ENCODE measurements at regions not wholly inside any gene's neighbourhood (a gene's known extent, or its start where the extent isn't known, plus 50 kb on each side); places are given as distances from the start of the nearest gene placed in this dataset.
"Not testable (repeated sequence)": the region's sequence is repeated elsewhere in the genome, so short reads cannot be mapped to it uniquely, and the experiment has no call there.

GRCh38 chr9:82489201-82489821, 500.7 kb downstream of the SPATA31D1 start:
- Mint-ChIP-seq H3K27ac (no peak overlapping the region), H3K4me3 (no peak overlapping the region), H3K36me3 (no peaks in the 10 kb centered on the region), H3K4me1 (no peaks in the 10 kb centered on the region), H3K27me3 (no peaks in the 10 kb centered on the region), H3K9me3 (no peaks in the 10 kb centered on the region)
- no peak for DNase-seq
- CTCF ChIA-PET: no interaction called here

- DNase-seq: no peak
- no peaks in the 10 kb centered on the region for H3K9me3 Mint-ChIP-seq
- H3K27me3 Mint-ChIP-seq: no peaks in the 10 kb centered on the region
- H3K4me3 Mint-ChIP-seq: no peak overlapping the region
- H3K27ac Mint-ChIP-seq: no peak overlapping the region
- H3K36me3 Mint-ChIP-seq: no peaks in the 10 kb centered on the region
- CTCF ChIA-PET: no interaction called here
- H3K4me1 Mint-ChIP-seq: no peaks in the 10 kb centered on the region
Observed at GRCh38 chr9:82490019-82490499, 501.5 kb downstream of the SPATA31D1 start.

GRCh38 chr9:82490821-82491220, 502.2 kb downstream of the SPATA31D1 start:
- H3K4me1 Mint-ChIP-seq, H3K27me3 Mint-ChIP-seq, H3K36me3 Mint-ChIP-seq, H3K4me3 Mint-ChIP-seq, H3K27ac Mint-ChIP-seq, DNase-seq, H3K9me3 Mint-ChIP-seq, CTCF ChIA-PET: not testable (repeated sequence)

- H3K9me3 Mint-ChIP-seq: no peaks in the 10 kb centered on the region
- H3K27ac Mint-ChIP-seq: no peak overlapping the region
- CTCF ChIA-PET: no interaction called here
- DNase-seq: no peak
- no peaks in the 10 kb centered on the region for H3K36me3 Mint-ChIP-seq
- no peaks in the 10 kb centered on the region for H3K4me1 Mint-ChIP-seq
- H3K27me3 Mint-ChIP-seq: no peaks in the 10 kb centered on the region
- H3K4me3 Mint-ChIP-seq: no peak overlapping the region
Observed at GRCh38 chr9:82491604-82492003, 503.0 kb downstream of the SPATA31D1 start.

- no peak overlapping the region for H3K27ac Mint-ChIP-seq
Observed at GRCh38 chr9:82492274-82492673, 503.7 kb downstream of the SPATA31D1 start.

GRCh38 chr9:82495884-82496777, 507.6 kb downstream of the SPATA31D1 start:
- Mint-ChIP-seq H3K27ac (no peak overlapping the region), H3K36me3 (no peaks in the 10 kb centered on the region), H3K27me3 (no peaks in the 10 kb centered on the region), H3K9me3 (no peaks in the 10 kb centered on the region), H3K4me1 (no peaks in the 10 kb centered on the region), H3K4me3 (no peak overlapping the region)
- no peak for DNase-seq
- CTCF ChIA-PET: no interaction called here

More at GRCh38 chr9:82492274-82492673, 503.7 kb downstream of the SPATA31D1 start:
- no peaks in the 10 kb centered on the region for H3K9me3 Mint-ChIP-seq
- no peak for DNase-seq
- no peaks in the 10 kb centered on the region for H3K36me3 Mint-ChIP-seq
- CTCF ChIA-PET: no interaction called here
- H3K4me3 Mint-ChIP-seq: no peak overlapping the region
- H3K27me3 Mint-ChIP-seq: no peaks in the 10 kb centered on the region
- H3K4me1 Mint-ChIP-seq: no peaks in the 10 kb centered on the region

- H3K27ac Mint-ChIP-seq: no peak overlapping the region
Observed at GRCh38 chr9:82498541-82499317, 510.2 kb downstream of the SPATA31D1 start.

GRCh38 chr9:82499337-82499736, 510.8 kb downstream of the SPATA31D1 start:
- CTCF ChIA-PET: no interaction called here
- DNase-seq: no peak
- Mint-ChIP-seq H3K27me3 (no peaks in the 10 kb centered on the region), H3K36me3 (no peaks in the 10 kb centered on the region), H3K4me3 (no peak overlapping the region), H3K27ac (no peak overlapping the region), H3K4me1 (no peaks in the 10 kb centered on the region), H3K9me3 (peaks cover under 1% of the 10 kb centered on the region)

More at GRCh38 chr9:82498541-82499317, 510.2 kb downstream of the SPATA31D1 start:
- Mint-ChIP-seq H3K36me3 (no peaks in the 10 kb centered on the region), H3K9me3 (no peaks in the 10 kb centered on the region), H3K4me1 (no peaks in the 10 kb centered on the region), H3K27me3 (no peaks in the 10 kb centered on the region), H3K4me3 (no peak overlapping the region)
- CTCF ChIA-PET: no interaction called here
- DNase-seq: no peak

- no peak overlapping the region for H3K4me3 Mint-ChIP-seq
- H3K4me1 Mint-ChIP-seq: no peaks in the 10 kb centered on the region
- DNase-seq: no peak
- no peak overlapping the region for H3K27ac Mint-ChIP-seq
- H3K27me3 Mint-ChIP-seq: no peaks in the 10 kb centered on the region
- H3K36me3 Mint-ChIP-seq: no peaks in the 10 kb centered on the region
- H3K9me3 Mint-ChIP-seq: peaks cover 9% of the 10 kb centered on the region
- CTCF ChIA-PET: no interaction called here
Observed at GRCh38 chr9:82504620-82505019, 516.0 kb downstream of the SPATA31D1 start.

GRCh38 chr9:82511626-82512025, 523.1 kb downstream of the SPATA31D1 start:
- Mint-ChIP-seq H3K9me3 (peaks cover 9% of the 10 kb centered on the region), H3K4me3 (no peak overlapping the region), H3K27me3 (no peaks in the 10 kb centered on the region), H3K4me1 (no peaks in the 10 kb centered on the region), H3K36me3 (no peaks in the 10 kb centered on the region), H3K27ac (no peak overlapping the region)
- DNase-seq: no peak
- CTCF ChIA-PET: no interaction called here

- H3K4me3 Mint-ChIP-seq: no peak overlapping the region
- no peak for DNase-seq
- H3K9me3 Mint-ChIP-seq: peaks cover 7% of the 10 kb centered on the region
- CTCF ChIA-PET: no interaction called here
- no peaks in the 10 kb centered on the region for H3K36me3 Mint-ChIP-seq
- H3K27me3 Mint-ChIP-seq: no peaks in the 10 kb centered on the region
- H3K4me1 Mint-ChIP-seq: no peaks in the 10 kb centered on the region
- no peak overlapping the region for H3K27ac Mint-ChIP-seq
Observed at GRCh38 chr9:82512728-82513127, 524.2 kb downstream of the SPATA31D1 start.

- Mint-ChIP-seq H3K36me3 (no peaks in the 10 kb centered on the region), H3K4me1 (no peaks in the 10 kb centered on the region), H3K9me3 (peaks cover 5% of the 10 kb centered on the region), H3K27me3 (no peaks in the 10 kb centered on the region), H3K4me3 (no peak overlapping the region), H3K27ac (no peak overlapping the region)
- CTCF ChIA-PET: no interaction called here
- DNase-seq: no peak
Observed at GRCh38 chr9:82513242-82513751, 524.7 kb downstream of the SPATA31D1 start.

GRCh38 chr9:82513976-82514735, 525.6 kb downstream of the SPATA31D1 start:
- Mint-ChIP-seq H3K9me3 (peaks cover 5% of the 10 kb centered on the region), H3K36me3 (no peaks in the 10 kb centered on the region), H3K27me3 (no peaks in the 10 kb centered on the region), H3K27ac (no peak overlapping the region), H3K4me3 (no peak overlapping the region), H3K4me1 (no peaks in the 10 kb centered on the region)
- DNase-seq: no peak
- CTCF ChIA-PET: no interaction called here

GRCh38 chr9:82518868-82519267, 530.3 kb downstream of the SPATA31D1 start:
- Mint-ChIP-seq H3K27me3 (no peaks in the 10 kb centered on the region), H3K9me3 (peaks cover 2% of the 10 kb centered on the region), H3K27ac (no peak overlapping the region), H3K4me3 (no peak overlapping the region), H3K4me1 (no peaks in the 10 kb centered on the region), H3K36me3 (no peaks in the 10 kb centered on the region)
- CTCF ChIA-PET: no interaction called here
- DNase-seq: no peak
